PC-3 (cell line): ENCODE measurements at regions not wholly inside any gene's neighbourhood (a gene's known extent, or its start where the extent isn't known, plus 50 kb on each side); places are given as distances from the start of the nearest gene placed in this dataset.

Experiments used
- EZH2 ChIP-seq: fragments of 300-600 bp; sonication (generic); IDR thresholded peaks from one replicate; pipeline ENCODE4 v1.6.1; 2017; ENCODE audit warnings: antibody characterized with exemption, mild to moderate bottlenecking, low read length; ENCODE audit not compliant: unreplicated experiment
- EZH2phosphoT487 ChIP-seq: fragments of 300-600 bp; sonication (generic); IDR thresholded peaks from 2 replicates; pipeline ENCODE4 v1.6.1; 2018; ENCODE audit warnings: mild to moderate bottlenecking, antibody characterized with exemption, low read length, borderline replicate concordance
- TF ChIP-seq, protein P1 (sequence below): fragments of 300-600 bp; sonication (generic); conservative IDR thresholded peaks from 2 replicates; pipeline ENCODE4 v1.5.1; 2017; ENCODE audit warnings: antibody characterized with exemption, low read depth, mild to moderate bottlenecking, low read length

- no peak for TF ChIP-seq EZH2phosphoT487
- TF ChIP-seq, protein P1, sequence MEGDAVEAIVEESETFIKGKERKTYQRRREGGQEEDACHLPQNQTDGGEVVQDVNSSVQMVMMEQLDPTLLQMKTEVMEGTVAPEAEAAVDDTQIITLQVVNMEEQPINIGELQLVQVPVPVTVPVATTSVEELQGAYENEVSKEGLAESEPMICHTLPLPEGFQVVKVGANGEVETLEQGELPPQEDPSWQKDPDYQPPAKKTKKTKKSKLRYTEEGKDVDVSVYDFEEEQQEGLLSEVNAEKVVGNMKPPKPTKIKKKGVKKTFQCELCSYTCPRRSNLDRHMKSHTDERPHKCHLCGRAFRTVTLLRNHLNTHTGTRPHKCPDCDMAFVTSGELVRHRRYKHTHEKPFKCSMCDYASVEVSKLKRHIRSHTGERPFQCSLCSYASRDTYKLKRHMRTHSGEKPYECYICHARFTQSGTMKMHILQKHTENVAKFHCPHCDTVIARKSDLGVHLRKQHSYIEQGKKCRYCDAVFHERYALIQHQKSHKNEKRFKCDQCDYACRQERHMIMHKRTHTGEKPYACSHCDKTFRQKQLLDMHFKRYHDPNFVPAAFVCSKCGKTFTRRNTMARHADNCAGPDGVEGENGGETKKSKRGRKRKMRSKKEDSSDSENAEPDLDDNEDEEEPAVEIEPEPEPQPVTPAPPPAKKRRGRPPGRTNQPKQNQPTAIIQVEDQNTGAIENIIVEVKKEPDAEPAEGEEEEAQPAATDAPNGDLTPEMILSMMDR, result no peak
- no peak for TF ChIP-seq EZH2
These were observed 98.3 kb upstream of the CPNE8 start for GRCh38 chr12:39003541-39004155.
